Gastroesophageal sphincter (tissue), 3 donors: ENCODE measurements at regions not wholly inside any gene's neighbourhood (a gene's known extent, or its start where the extent isn't known, plus 50 kb on each side); places are given as distances from the start of the nearest gene placed in this dataset.

Experiments used
- EP300 ChIP-seq: sonication (generic); formaldehyde crosslinking; IDR thresholded peaks from one replicate; pipeline ENCODE4 v1.6.1; 2017; ENCODE audit warnings: antibody characterized with exemption, mild to moderate bottlenecking
- POLR2AphosphoS5 ChIP-seq: sonication (generic); formaldehyde crosslinking; IDR thresholded peaks from one replicate; pipeline ENCODE4 v1.6.1; 2017; ENCODE audit warnings: antibody characterized with exemption
- TF ChIP-seq, protein P1 (sequence below), 4 experiments: fragments of 200-600 bp in 2 of 4; fragments of 450-650 bp in 2 of 4; sonication (generic) in 1 of 4; IDR thresholded peaks; one replicate each; pipeline ENCODE4 v1.5.1; 2017 to 2019; ENCODE audit warnings: antibody characterized with exemption in 4 of 4, mild to moderate bottlenecking in 2 of 4, moderate library complexity in 2 of 4

- TF ChIP-seq POLR2AphosphoS5 (no peak), EP300 (no peak)
- TF ChIP-seq, protein P1, sequence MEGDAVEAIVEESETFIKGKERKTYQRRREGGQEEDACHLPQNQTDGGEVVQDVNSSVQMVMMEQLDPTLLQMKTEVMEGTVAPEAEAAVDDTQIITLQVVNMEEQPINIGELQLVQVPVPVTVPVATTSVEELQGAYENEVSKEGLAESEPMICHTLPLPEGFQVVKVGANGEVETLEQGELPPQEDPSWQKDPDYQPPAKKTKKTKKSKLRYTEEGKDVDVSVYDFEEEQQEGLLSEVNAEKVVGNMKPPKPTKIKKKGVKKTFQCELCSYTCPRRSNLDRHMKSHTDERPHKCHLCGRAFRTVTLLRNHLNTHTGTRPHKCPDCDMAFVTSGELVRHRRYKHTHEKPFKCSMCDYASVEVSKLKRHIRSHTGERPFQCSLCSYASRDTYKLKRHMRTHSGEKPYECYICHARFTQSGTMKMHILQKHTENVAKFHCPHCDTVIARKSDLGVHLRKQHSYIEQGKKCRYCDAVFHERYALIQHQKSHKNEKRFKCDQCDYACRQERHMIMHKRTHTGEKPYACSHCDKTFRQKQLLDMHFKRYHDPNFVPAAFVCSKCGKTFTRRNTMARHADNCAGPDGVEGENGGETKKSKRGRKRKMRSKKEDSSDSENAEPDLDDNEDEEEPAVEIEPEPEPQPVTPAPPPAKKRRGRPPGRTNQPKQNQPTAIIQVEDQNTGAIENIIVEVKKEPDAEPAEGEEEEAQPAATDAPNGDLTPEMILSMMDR (IDR thresholded peaks at IDR 0.05): no peak
These were observed 252.9 kb upstream of the SORCS1 start for GRCh38 chr10:107417446-107417845.
